GM18907 (cell line): ENCODE measurements at regions not wholly inside any gene's neighbourhood (a gene's known extent, or its start where the extent isn't known, plus 50 kb on each side); places are given as distances from the start of the nearest gene placed in this dataset.

Experiments used
- ATAC-seq: cut with Tn5 transposase; IDR thresholded peaks from one replicate; pipeline ENCODE4 v1.9.1; 2021; ENCODE audit warnings: mild to moderate bottlenecking, moderate library complexity; ENCODE audit not compliant: unreplicated experiment

- ATAC-seq, result no peak
These were observed 392.3 kb upstream of the TMPO start for GRCh38 chr12:98123021-98123461.

GRCh38 chr12:98126637-98127335 lies 388.6 kb upstream of the TMPO start:
- ATAC-seq, result no peak

- no peak for ATAC-seq
These were observed 388.1 kb upstream of the TMPO start for GRCh38 chr12:98127336-98127679.

- no peak for ATAC-seq
These were observed 387.5 kb upstream of the TMPO start for GRCh38 chr12:98127854-98128253.

GRCh38 chr12:98136544-98136943 lies 378.8 kb upstream of the TMPO start:
- no peak for ATAC-seq

- no peak for ATAC-seq
These were observed 378.1 kb upstream of the TMPO start for GRCh38 chr12:98137278-98137677.

- ATAC-seq, result no peak
These were observed 370.4 kb upstream of the TMPO start for GRCh38 chr12:98144953-98145352.

GRCh38 chr12:98146043-98146442 lies 369.3 kb upstream of the TMPO start:
- no peak for ATAC-seq

GRCh38 chr12:98146487-98146886 lies 368.9 kb upstream of the TMPO start:
- no peak for ATAC-seq

- peak; percentile 90 for ATAC-seq
These were observed 366.1 kb upstream of the TMPO start for GRCh38 chr12:98149270-98149669.

GRCh38 chr12:98149691-98150210 lies 365.6 kb upstream of the TMPO start:
- no peak for ATAC-seq

- ATAC-seq, result no peak
These were observed 364.2 kb upstream of the TMPO start for GRCh38 chr12:98151105-98151590.

- ATAC-seq, result no peak
These were observed 363.4 kb upstream of the TMPO start for GRCh38 chr12:98151984-98152383.

- no peak for ATAC-seq
These were observed 360.5 kb upstream of the TMPO start for GRCh38 chr12:98154850-98155249.

GRCh38 chr12:98156697-98157096 lies 358.7 kb upstream of the TMPO start:
- ATAC-seq, result no peak

GRCh38 chr12:98162906-98163678 lies 352.3 kb upstream of the TMPO start:
- no peak for ATAC-seq

GRCh38 chr12:98172304-98172703 lies 343.1 kb upstream of the TMPO start:
- ATAC-seq, result no peak

GRCh38 chr12:98172801-98173200 lies 342.6 kb upstream of the TMPO start:
- no peak for ATAC-seq

- ATAC-seq, result no peak
These were observed 341.5 kb upstream of the TMPO start for GRCh38 chr12:98173773-98174427.

GRCh38 chr12:98174428-98174809 lies 341.0 kb upstream of the TMPO start:
- no peak for ATAC-seq

- ATAC-seq, result no peak
These were observed 337.3 kb upstream of the TMPO start for GRCh38 chr12:98178126-98178525.

- no peak for ATAC-seq
These were observed 336.2 kb upstream of the TMPO start for GRCh38 chr12:98179151-98179550.
